IMR-90 (cell line): ENCODE measurements at regions not wholly inside any gene's neighbourhood (a gene's known extent, or its start where the extent isn't known, plus 50 kb on each side); places are given as distances from the start of the nearest gene placed in this dataset.

Source experiments
- ATAC-seq: fragments of 200-7000 bp; cut with Tn5 transposase; 2 replicates; pipeline ENCODE4 v1.9.1; 2020; ENCODE audit warnings: low read depth, mild to moderate bottlenecking, moderate library complexity
- BruUV-seq: library from RNA; stranded (reverse); fragments of 400-500 nt; replicated peaks from 2 replicates; lab custom pipeline; 2021; lab: Mats Ljungman, UMichigan
- CTCF ChIA-PET: fragments of 300-600 bp; formaldehyde crosslinking; extraction: SDS; loops from one replicate; lab custom pipeline; 2021; ENCODE audit warnings: antibody characterized with exemption; lab: Yijun Ruan, JAX
- POLR2A ChIA-PET: fragments of 300-600 bp; sonication (Branson Sonifier 250); formaldehyde crosslinking; loops from one replicate; lab custom pipeline; 2022; ENCODE audit warnings: antibody characterized with exemption; ENCODE audit not compliant: unreplicated experiment; lab: Charles Lee
- DNase-seq: peaks from one replicate; pipeline ENCODE4 v3.0.0; 2013
- H2AFZ ChIP-seq: replicated peaks from 2 replicates; pipeline ENCODE3; 2013; ENCODE audit warnings: low read length, mild to moderate bottlenecking; ENCODE audit not compliant: poor library complexity
- H2AK5ac ChIP-seq: 2 replicates; pipeline ENCODE4 v1.6.1; 2013; ENCODE audit warnings: low read depth, low read length, inconsistent platforms
- H2AK9ac ChIP-seq: replicated peaks from 2 replicates; pipeline ENCODE3; 2013; ENCODE audit warnings: mild to moderate bottlenecking, low read depth, low read length, moderate library complexity; ENCODE audit not compliant: poor library complexity
- H2BK120ac ChIP-seq: 2 replicates; pipeline ENCODE4 v1.6.1; 2013; ENCODE audit warnings: low read depth, low read length, inconsistent platforms
- H2BK15ac ChIP-seq: 3 replicates; pipeline ENCODE4 v1.6.1; 2013; ENCODE audit warnings: low read depth, low read length, inconsistent platforms
- H2BK20ac ChIP-seq: 2 replicates; pipeline ENCODE4 v1.6.1; 2013; ENCODE audit warnings: low read depth, mild to moderate bottlenecking, inconsistent platforms, low read length, moderate library complexity
- H2BK5ac ChIP-seq: 2 replicates; pipeline ENCODE4 v1.6.1; 2013; ENCODE audit warnings: mild to moderate bottlenecking, low read depth, low read length, inconsistent platforms; ENCODE audit not compliant: poor library complexity, severe bottlenecking
- H3K14ac ChIP-seq: replicated peaks from 2 replicates; pipeline ENCODE4 v1.6.1; 2013; ENCODE audit warnings: low read depth, low read length, inconsistent platforms
- H3K18ac ChIP-seq: 2 replicates; pipeline ENCODE4 v1.6.1; 2013; ENCODE audit warnings: low read depth, low read length, control low read depth
- H3K23ac ChIP-seq: 2 replicates; pipeline ENCODE4 v1.6.1; 2013; ENCODE audit warnings: low read depth, low read length, inconsistent platforms
- H3K27ac ChIP-seq: 2 replicates; pipeline ENCODE4 v1.5.1; 2013; ENCODE audit warnings: mild to moderate bottlenecking, control low read depth, low read length; ENCODE audit not compliant: insufficient read depth
- H3K27me3 ChIP-seq: 2 replicates; pipeline ENCODE4 v1.6.1; 2013; ENCODE audit warnings: low read length; ENCODE audit not compliant: control insufficient read depth, insufficient read depth
- H3K36me3 ChIP-seq: 2 replicates; pipeline ENCODE4 v1.6.1; 2013; ENCODE audit warnings: low read length, mixed read lengths; ENCODE audit not compliant: control insufficient read depth, insufficient read depth
- H3K4ac ChIP-seq: 2 replicates; pipeline ENCODE4 v1.6.1; 2013; ENCODE audit warnings: low read depth, low read length, inconsistent platforms
- H3K4me1 ChIP-seq: 2 replicates; pipeline ENCODE4 v1.6.1; 2013; ENCODE audit warnings: low read length, mixed read lengths; ENCODE audit not compliant: control insufficient read depth, insufficient read depth
- H3K4me2 ChIP-seq: 2 replicates; pipeline ENCODE4 v1.6.1; 2013; ENCODE audit warnings: low read depth, mild to moderate bottlenecking, control low read depth, low read length, moderate library complexity
- H3K4me3 ChIP-seq: 2 replicates; pipeline ENCODE4 v1.5.1; 2013; ENCODE audit warnings: low read depth, mild to moderate bottlenecking, control low read depth, low read length, moderate library complexity; ENCODE audit not compliant: insufficient read depth
- H3K56ac ChIP-seq: 2 replicates; pipeline ENCODE4 v1.6.1; 2013; ENCODE audit warnings: low read length, inconsistent platforms; ENCODE audit not compliant: insufficient read depth; ENCODE audit errors: extremely low read depth
- H3K79me1 ChIP-seq, 2 experiments: 2 replicates each; pipeline ENCODE4 v1.6.1; 2013; ENCODE audit warnings: low read length in 2 of 2, inconsistent platforms in 1 of 2, low read depth in 1 of 2
- H3K9ac ChIP-seq: 2 replicates; pipeline ENCODE4 v1.6.1; 2013; ENCODE audit warnings: low read depth, low read length, control low read depth
- H3K9me1 ChIP-seq: 2 replicates; pipeline ENCODE4 v1.6.1; 2013; ENCODE audit warnings: low read length, inconsistent platforms; ENCODE audit not compliant: insufficient read depth
- H3K9me3 ChIP-seq: 2 replicates; pipeline ENCODE4 v1.6.1; 2013; ENCODE audit warnings: low read length; ENCODE audit not compliant: control insufficient read depth, insufficient read depth
- H4K20me1 ChIP-seq: 2 replicates; pipeline ENCODE4 v1.6.1; 2013; ENCODE audit warnings: low read length, inconsistent platforms; ENCODE audit not compliant: insufficient read depth
- H4K5ac ChIP-seq: 2 replicates; pipeline ENCODE4 v1.6.1; 2013; ENCODE audit warnings: mild to moderate bottlenecking, low read depth, low read length, control low read depth
- H4K8ac ChIP-seq, 2 experiments: 2 replicates each; pipeline ENCODE4 v1.6.1; 2013; ENCODE audit warnings: low read depth in 2 of 2, low read length in 2 of 2, control low read depth in 1 of 2, inconsistent platforms in 1 of 2
- H4K91ac ChIP-seq: 2 replicates; pipeline ENCODE4 v1.6.1; 2013; ENCODE audit warnings: low read depth, low read length, inconsistent platforms; ENCODE audit not compliant: insufficient read depth
- BHLHE40 ChIP-seq: fragments of 150-350 bp; IDR thresholded peaks from 2 replicates; pipeline ENCODE4 v1.6.1; 2016; ENCODE audit warnings: mild to moderate bottlenecking, low read depth, low read length
- CEBPB ChIP-seq: IDR thresholded peaks from 2 replicates; pipeline ENCODE4 v1.6.1; 2012; ENCODE audit warnings: low read depth, low read length, improper control_type of control experiment
- CHD1 ChIP-seq: IDR thresholded peaks from 2 replicates; pipeline ENCODE4 v1.6.1; 2012; ENCODE audit warnings: low read depth, low read length, improper control_type of control experiment
- FOS ChIP-seq: fragments of 150-350 bp; IDR thresholded peaks from 2 replicates; pipeline ENCODE4 v1.6.1; 2016; ENCODE audit warnings: low read depth, low read length
- MAFK ChIP-seq: IDR thresholded peaks from 2 replicates; pipeline ENCODE4 v1.6.1; 2012; ENCODE audit warnings: low read depth, low read length, improper control_type of control experiment
- MAZ ChIP-seq: IDR thresholded peaks from 2 replicates; pipeline ENCODE4 v1.6.1; 2012; ENCODE audit warnings: low read depth, mild to moderate bottlenecking, low read length, improper control_type of control experiment, moderate library complexity, borderline replicate concordance
- MXI1 ChIP-seq: IDR thresholded peaks from 2 replicates; pipeline ENCODE4 v1.6.1; 2012; ENCODE audit warnings: low read depth, mild to moderate bottlenecking, low read length, moderate library complexity, borderline replicate concordance
- NFE2L2 ChIP-seq: fragments of 150-350 bp; IDR thresholded peaks from 2 replicates; pipeline ENCODE4 v1.6.1; 2016; ENCODE audit warnings: low read depth, mild to moderate bottlenecking, low read length
- POLR2A ChIP-seq: IDR thresholded peaks from 2 replicates; pipeline ENCODE4 v1.6.1; 2012; ENCODE audit warnings: mild to moderate bottlenecking, low read depth, low read length
- RAD21 ChIP-seq: IDR thresholded peaks from 2 replicates; pipeline ENCODE4 v1.6.1; 2012; ENCODE audit warnings: low read length, improper control_type of control experiment
- RCOR1 ChIP-seq: IDR thresholded peaks from 2 replicates; pipeline ENCODE4 v1.6.1; 2012; ENCODE audit warnings: mild to moderate bottlenecking, low read length, improper control_type of control experiment; ENCODE audit not compliant: insufficient replicate concordance
- SMC3 ChIP-seq: fragments of 150-350 bp; IDR thresholded peaks from 2 replicates; pipeline ENCODE4 v1.6.1; 2016; ENCODE audit warnings: low read depth, mild to moderate bottlenecking, antibody characterized with exemption, low read length, moderate library complexity
- WGBS, 2 experiments: methylation state at CpG; one replicate each; pipeline versions ENCODE4 v1.1.5 to v1.1.7; 2013; ENCODE audit warnings: missing lambda C conversion rate in 2 of 2; ENCODE audit not compliant: insufficient read length in 1 of 2; ENCODE audit errors: extremely low coverage in 2 of 2; 5-methylcytosine and 5-hydroxymethylcytosine counted together
- dilution Hi-C: fragments of 300-500 bp; cut with HindIII; formaldehyde crosslinking; loops from one replicate; pipeline ENCODE4 v1.14.3; 2018; ENCODE audit warnings: low sequenced_read_pairs; ENCODE audit not compliant: unreplicated experiment
- in situ Hi-C: fragments of 300-500 bp; cut with MboI; formaldehyde crosslinking; loops from 3 replicates; pipeline ENCODE4 v1.14.3; 2019; ENCODE audit warnings: low sequenced_read_pairs, inconsistent platforms, mixed read lengths
- intact Hi-C: fragments of 100-400 bp; cut with micrococcal nuclease; formaldehyde crosslinking; loops from 2 replicates; pipeline ENCODE4 v1.10.0; 2022
- TF ChIP-seq, protein P1 (sequence below): fragments of 150-350 bp; IDR thresholded peaks from 2 replicates; pipeline ENCODE4 v1.6.1; 2016; ENCODE audit warnings: low read depth, mild to moderate bottlenecking, low read length, moderate library complexity, borderline replicate concordance
- TF ChIP-seq, protein P2 (sequence below): conservative IDR thresholded peaks from 2 replicates; pipeline ENCODE4 v1.5.1; 2012; ENCODE audit warnings: mild to moderate bottlenecking, low read depth, low read length, improper control_type of control experiment
- TF ChIP-seq, protein P3 (sequence below): fragments of 150-350 bp; IDR thresholded peaks from 2 replicates; pipeline ENCODE4 v1.6.1; 2017; ENCODE audit warnings: mild to moderate bottlenecking, antibody characterized with exemption, low read length, low read depth

DNA sequence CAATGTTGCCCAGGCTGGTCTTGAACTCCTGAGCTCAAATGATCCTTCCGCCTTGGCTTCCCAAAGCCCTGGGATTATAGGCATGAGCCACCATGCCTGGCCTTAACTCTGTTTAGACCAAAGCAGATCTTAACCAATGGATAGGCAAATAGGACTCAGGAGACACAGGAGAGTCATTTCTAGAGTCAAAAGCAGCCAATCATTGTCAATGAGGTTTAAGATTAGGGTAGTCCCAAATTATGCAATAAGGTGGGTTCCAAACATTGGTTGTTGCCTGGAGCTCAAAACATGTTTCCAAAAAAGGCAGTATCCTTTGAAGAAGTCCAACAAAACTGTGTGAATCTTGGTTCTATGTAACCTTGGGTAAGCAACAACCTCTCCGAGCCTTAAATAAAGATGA lies 95.7 kb upstream of the JARID2 start:
- 100% methylated on average over 1 of the region's 2 CpGs; no CpG with 5 or more reads in 1 of the 2 experiments for whole genome bisulfite sequencing, 2 experiments
- Histone ChIP-seq H3K36me3 (no peaks in the 10 kb centered on the region), H3K14ac (no peak overlapping the region), H3K27me3 (no peaks in the 10 kb centered on the region), H3K56ac (no peak overlapping the region), H2AK9ac (no peak overlapping the region), H2BK120ac (no peak overlapping the region), H2AK5ac (no peak overlapping the region), H3K4me2 (no peak overlapping the region), H3K18ac (no peak overlapping the region), H3K4me3 (no peak overlapping the region), H4K5ac (no peak overlapping the region), H4K8ac (no peak overlapping the region), H3K23ac (no peak overlapping the region), H2BK5ac (no peak overlapping the region), H3K9me3 (no peaks in the 10 kb centered on the region), H3K9me1 (peaks cover 5% of the 10 kb centered on the region), H2BK15ac (no peak overlapping the region), H3K4ac (no peak overlapping the region), H2BK20ac (no peak overlapping the region), H2AFZ (no peak overlapping the region), H3K27ac (no peak overlapping the region), H3K9ac (no peak overlapping the region), H3K4me1 (peaks cover 9% of the 10 kb centered on the region; the same call in 1 of the 2 replicates), H4K20me1 (no peaks in the 10 kb centered on the region), H4K91ac (no peak overlapping the region), H3K79me1 (no peaks in the 10 kb centered on the region)
- dilution Hi-C loops (no loop called here), intact Hi-C loops (no loop called here), in situ Hi-C loops (no loop called here)
- ATAC-seq (no peak), DNase-seq (no peak)
- no TSS peak for BruUV-seq
- CTCF ChIA-PET = no interaction called here
- POLR2A ChIA-PET = no interaction called here
- no peak for TF ChIP-seq NFE2L2
- no peak for TF ChIP-seq RAD21
- no peak for TF ChIP-seq MXI1
- TF ChIP-seq, protein P1, sequence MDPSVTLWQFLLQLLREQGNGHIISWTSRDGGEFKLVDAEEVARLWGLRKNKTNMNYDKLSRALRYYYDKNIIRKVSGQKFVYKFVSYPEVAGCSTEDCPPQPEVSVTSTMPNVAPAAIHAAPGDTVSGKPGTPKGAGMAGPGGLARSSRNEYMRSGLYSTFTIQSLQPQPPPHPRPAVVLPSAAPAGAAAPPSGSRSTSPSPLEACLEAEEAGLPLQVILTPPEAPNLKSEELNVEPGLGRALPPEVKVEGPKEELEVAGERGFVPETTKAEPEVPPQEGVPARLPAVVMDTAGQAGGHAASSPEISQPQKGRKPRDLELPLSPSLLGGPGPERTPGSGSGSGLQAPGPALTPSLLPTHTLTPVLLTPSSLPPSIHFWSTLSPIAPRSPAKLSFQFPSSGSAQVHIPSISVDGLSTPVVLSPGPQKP = no peak
- no peak for TF ChIP-seq MAZ
- no peak for TF ChIP-seq SMC3
- no peak for TF ChIP-seq BHLHE40
- TF ChIP-seq CEBPB = no peak
- TF ChIP-seq RCOR1 = no peak
- TF ChIP-seq MAFK = no peak
- TF ChIP-seq, protein P2, sequence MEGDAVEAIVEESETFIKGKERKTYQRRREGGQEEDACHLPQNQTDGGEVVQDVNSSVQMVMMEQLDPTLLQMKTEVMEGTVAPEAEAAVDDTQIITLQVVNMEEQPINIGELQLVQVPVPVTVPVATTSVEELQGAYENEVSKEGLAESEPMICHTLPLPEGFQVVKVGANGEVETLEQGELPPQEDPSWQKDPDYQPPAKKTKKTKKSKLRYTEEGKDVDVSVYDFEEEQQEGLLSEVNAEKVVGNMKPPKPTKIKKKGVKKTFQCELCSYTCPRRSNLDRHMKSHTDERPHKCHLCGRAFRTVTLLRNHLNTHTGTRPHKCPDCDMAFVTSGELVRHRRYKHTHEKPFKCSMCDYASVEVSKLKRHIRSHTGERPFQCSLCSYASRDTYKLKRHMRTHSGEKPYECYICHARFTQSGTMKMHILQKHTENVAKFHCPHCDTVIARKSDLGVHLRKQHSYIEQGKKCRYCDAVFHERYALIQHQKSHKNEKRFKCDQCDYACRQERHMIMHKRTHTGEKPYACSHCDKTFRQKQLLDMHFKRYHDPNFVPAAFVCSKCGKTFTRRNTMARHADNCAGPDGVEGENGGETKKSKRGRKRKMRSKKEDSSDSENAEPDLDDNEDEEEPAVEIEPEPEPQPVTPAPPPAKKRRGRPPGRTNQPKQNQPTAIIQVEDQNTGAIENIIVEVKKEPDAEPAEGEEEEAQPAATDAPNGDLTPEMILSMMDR = no peak
- no peak for TF ChIP-seq CHD1
- no peak for TF ChIP-seq POLR2A
- TF ChIP-seq FOS = no peak
- TF ChIP-seq, protein P3, sequence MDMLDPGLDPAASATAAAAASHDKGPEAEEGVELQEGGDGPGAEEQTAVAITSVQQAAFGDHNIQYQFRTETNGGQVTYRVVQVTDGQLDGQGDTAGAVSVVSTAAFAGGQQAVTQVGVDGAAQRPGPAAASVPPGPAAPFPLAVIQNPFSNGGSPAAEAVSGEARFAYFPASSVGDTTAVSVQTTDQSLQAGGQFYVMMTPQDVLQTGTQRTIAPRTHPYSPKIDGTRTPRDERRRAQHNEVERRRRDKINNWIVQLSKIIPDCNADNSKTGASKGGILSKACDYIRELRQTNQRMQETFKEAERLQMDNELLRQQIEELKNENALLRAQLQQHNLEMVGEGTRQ = no peak
